ENCODE measurements at regions not wholly inside any gene's neighbourhood (a gene's known extent, or its start where the extent isn't known, plus 50 kb on each side); places are given as distances from the start of the nearest gene placed in this dataset.

DNA sequence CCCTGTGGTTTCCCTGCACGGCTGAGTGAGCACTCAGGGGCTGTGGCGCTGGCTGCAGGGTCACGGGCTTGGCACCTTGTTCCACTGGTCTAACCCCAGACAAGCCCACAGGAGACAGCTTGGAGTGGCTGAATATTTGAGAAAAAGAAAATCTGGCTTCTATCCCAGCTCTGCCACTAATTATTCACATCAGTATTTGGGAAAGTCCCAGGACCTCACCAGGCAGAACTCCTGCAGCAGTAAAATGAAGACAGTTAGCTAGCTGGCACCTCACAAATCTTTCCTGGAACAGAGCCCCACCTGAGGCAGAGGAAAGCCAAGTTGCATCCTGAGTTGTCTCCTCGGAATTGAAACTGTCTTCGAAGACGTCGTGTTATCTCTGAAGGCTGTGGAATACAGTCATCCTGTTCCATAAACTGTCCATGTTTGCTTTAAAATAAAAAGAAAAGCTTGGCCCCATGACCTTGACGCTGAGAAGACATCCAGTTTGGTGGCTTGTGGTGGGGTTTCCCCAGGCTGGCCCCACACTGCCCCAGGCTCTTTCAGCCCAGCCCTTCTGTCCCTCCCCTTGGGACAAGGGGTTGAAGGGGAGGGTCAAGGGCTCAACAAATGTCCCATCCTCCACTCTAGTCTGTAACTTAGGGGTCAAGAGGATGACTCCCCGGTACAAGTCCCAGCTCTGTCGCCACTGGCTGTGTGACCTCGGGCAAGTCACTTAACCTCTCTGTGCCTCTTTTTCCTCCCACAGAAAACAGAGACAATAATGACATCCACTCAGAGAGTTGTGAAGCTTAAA is 93.8 kb upstream of the TMPRSS2 start:
- no peaks in the 10 kb centered on the region for H3K36me3 Mint-ChIP-seq
- no peak for DNase-seq (ENCODE audit: low spot score)

DNA sequence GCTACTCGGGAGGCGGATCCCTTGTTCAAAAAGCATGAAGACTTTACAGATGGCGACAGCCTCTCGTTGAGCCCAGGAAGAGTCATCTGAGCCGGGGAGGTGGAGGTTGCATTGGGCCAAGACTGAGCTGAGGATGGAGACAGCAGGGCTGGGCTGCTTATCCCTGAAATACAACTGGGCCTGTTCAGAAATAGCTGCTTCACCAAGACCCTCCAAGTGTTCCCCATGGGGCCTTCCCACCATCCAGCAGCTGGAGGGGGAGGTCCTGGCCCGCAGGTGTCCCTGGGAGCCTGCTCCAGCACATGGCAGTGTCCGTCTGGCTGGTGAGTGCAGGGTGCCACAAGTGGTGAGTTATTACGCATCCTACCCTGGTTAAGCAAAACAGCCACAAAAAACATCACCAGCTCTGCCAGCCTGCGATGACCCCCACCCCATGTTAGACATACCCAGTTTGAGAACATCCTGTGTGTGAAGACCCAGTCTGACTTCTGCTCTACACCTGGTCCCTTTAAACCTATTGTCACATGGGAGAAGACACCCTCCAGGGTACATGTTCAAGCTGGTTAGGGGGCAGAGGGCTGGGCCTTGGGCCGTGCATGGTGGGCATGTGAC is 93.1 kb upstream of the TMPRSS2 start:
- Histone ChIP-seq H3K9me3 (ENCODE audit: low read depth) (no peaks in the 10 kb centered on the region), H3K4me3 (no peak overlapping the region), H3K9ac (no peak overlapping the region), H3F3A (ENCODE audit: low read depth) (no peaks in the 10 kb centered on the region), H3K79me2 (ENCODE audit: low read depth) (no peaks in the 10 kb centered on the region), H3K4me1 (peaks cover 6% of the 10 kb centered on the region), H4K20me1 (ENCODE audit: low read depth) (no peaks in the 10 kb centered on the region), H3K27me3 (no peaks in the 10 kb centered on the region), H2AFZ (replicated peaks) (no peak overlapping the region), H3K4me2 (no peak overlapping the region), H3K36me3 (no peaks in the 10 kb centered on the region), H3K27ac (no peak overlapping the region)
- H3K36me3 Mint-ChIP-seq = no peaks in the 10 kb centered on the region
- no peak overlapping the region for H3K27ac Mint-ChIP-seq
- no peak overlapping the region for H3K4me3 Mint-ChIP-seq
- no peaks in the 10 kb centered on the region for H3K27me3 Mint-ChIP-seq (ENCODE audit: insufficient read depth, low read depth)
- H3K4me1 Mint-ChIP-seq = peaks cover 6% of the 10 kb centered on the region
- TF ChIP-seq, protein P1, sequence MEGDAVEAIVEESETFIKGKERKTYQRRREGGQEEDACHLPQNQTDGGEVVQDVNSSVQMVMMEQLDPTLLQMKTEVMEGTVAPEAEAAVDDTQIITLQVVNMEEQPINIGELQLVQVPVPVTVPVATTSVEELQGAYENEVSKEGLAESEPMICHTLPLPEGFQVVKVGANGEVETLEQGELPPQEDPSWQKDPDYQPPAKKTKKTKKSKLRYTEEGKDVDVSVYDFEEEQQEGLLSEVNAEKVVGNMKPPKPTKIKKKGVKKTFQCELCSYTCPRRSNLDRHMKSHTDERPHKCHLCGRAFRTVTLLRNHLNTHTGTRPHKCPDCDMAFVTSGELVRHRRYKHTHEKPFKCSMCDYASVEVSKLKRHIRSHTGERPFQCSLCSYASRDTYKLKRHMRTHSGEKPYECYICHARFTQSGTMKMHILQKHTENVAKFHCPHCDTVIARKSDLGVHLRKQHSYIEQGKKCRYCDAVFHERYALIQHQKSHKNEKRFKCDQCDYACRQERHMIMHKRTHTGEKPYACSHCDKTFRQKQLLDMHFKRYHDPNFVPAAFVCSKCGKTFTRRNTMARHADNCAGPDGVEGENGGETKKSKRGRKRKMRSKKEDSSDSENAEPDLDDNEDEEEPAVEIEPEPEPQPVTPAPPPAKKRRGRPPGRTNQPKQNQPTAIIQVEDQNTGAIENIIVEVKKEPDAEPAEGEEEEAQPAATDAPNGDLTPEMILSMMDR (IDR thresholded peaks at IDR 0.05) = no peak
- TF ChIP-seq EZH2phosphoT487 (IDR thresholded peaks at IDR 0.05) (no peak), EZH2 (IDR thresholded peaks at IDR 0.05) (no peak)
- H3K9me3 Mint-ChIP-seq = peaks cover 2% of the 10 kb centered on the region
- no peak for DNase-seq (ENCODE audit: low spot score)

More for the DNA sequence above, 93.8 kb upstream of the TMPRSS2 start:
- H3F3A ChIP-seq (ENCODE audit: low read depth) = no peaks in the 10 kb centered on the region
- H3K27ac ChIP-seq = no peak overlapping the region
- peaks cover 6% of the 10 kb centered on the region for H3K4me1 ChIP-seq
- Mint-ChIP-seq H3K4me1 (peaks cover 6% of the 10 kb centered on the region), H3K9me3 (peaks cover 2% of the 10 kb centered on the region), H3K27me3 (ENCODE audit: insufficient read depth, low read depth) (no peaks in the 10 kb centered on the region), H3K4me3 (no peak overlapping the region), H3K27ac (no peak overlapping the region)
- no peaks in the 10 kb centered on the region for H4K20me1 ChIP-seq (ENCODE audit: low read depth)
- H3K79me2 ChIP-seq (ENCODE audit: low read depth) = no peaks in the 10 kb centered on the region
- no peak overlapping the region for H3K4me3 ChIP-seq
- no peaks in the 10 kb centered on the region for H3K27me3 ChIP-seq
- no peaks in the 10 kb centered on the region for H3K9me3 ChIP-seq (ENCODE audit: low read depth)
- H3K9ac ChIP-seq = no peak overlapping the region
- H3K4me2 ChIP-seq = no peak overlapping the region
- TF ChIP-seq EZH2 (IDR thresholded peaks at IDR 0.05) = no peak
- no peak overlapping the region for H2AFZ ChIP-seq (replicated peaks)
- H3K36me3 ChIP-seq = no peaks in the 10 kb centered on the region

DNA sequence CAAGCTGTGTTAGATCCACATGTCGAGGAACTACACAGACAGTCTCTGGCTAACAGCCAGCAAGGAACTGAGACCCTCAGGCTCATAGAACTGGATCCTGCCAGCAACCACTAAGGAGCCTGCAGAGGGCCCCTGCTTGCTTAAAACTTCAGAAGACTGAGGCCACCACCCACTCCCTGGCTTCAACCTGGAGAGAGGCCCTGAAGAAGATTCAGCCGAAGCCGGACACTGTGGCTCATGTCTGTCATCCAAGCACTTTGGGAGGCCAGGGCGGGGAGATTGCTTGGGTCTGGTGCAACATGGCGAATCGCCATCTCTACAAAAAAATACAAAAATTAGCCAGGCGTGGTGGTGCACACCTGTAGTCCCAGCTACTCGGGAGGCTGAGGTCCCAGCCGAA is 92.6 kb upstream of the TMPRSS2 start:
- Mint-ChIP-seq H3K4me1 (peaks cover 6% of the 10 kb centered on the region), H3K27me3 (ENCODE audit: insufficient read depth, low read depth) (no peaks in the 10 kb centered on the region), H3K9me3 (peaks cover 2% of the 10 kb centered on the region), H3K36me3 (no peaks in the 10 kb centered on the region), H3K27ac (no peak overlapping the region), H3K4me3 (no peak overlapping the region)
- TF ChIP-seq EZH2phosphoT487 (IDR thresholded peaks at IDR 0.05) (no peak), EZH2 (IDR thresholded peaks at IDR 0.05) (no peak)
- TF ChIP-seq, protein P1 (IDR thresholded peaks at IDR 0.05) = no peak
- no peak overlapping the region for H3K4me3 ChIP-seq
- H3K36me3 ChIP-seq = no peaks in the 10 kb centered on the region
- no peaks in the 10 kb centered on the region for H3K79me2 ChIP-seq (ENCODE audit: low read depth)
- H3K4me2 ChIP-seq = no peak overlapping the region
- H3K4me1 ChIP-seq = peaks cover 2% of the 10 kb centered on the region
- no peaks in the 10 kb centered on the region for H3K27me3 ChIP-seq
- no peak for DNase-seq (ENCODE audit: low spot score)
- no peak overlapping the region for H2AFZ ChIP-seq (replicated peaks)
- no peak overlapping the region for H3K27ac ChIP-seq
- no peaks in the 10 kb centered on the region for H3K9me3 ChIP-seq (ENCODE audit: low read depth)
- no peaks in the 10 kb centered on the region for H3F3A ChIP-seq (ENCODE audit: low read depth)
- no peaks in the 10 kb centered on the region for H4K20me1 ChIP-seq (ENCODE audit: low read depth)
- H3K9ac ChIP-seq = no peak overlapping the region

DNA sequence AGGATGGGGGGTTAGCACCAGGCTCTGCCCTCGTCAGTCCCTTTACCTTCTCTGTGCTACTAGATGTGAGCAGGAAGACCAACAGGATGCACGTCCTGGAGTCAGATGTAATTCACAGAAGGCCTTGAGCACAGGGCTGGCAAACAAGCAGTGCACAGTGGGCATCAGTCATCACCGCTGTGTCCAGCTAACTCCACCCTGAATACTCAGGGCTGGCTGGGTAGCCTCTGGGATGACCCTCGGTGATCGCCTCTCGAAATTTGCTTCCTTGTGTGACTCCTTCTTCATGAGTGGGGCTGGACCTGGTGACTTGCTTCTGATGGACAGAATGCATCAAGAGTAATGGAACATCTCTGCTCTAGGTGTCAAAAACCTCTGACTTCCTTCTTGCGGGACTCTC is 92.2 kb upstream of the TMPRSS2 start:
- Histone ChIP-seq H3K27me3 (no peaks in the 10 kb centered on the region), H3K79me2 (ENCODE audit: low read depth) (no peaks in the 10 kb centered on the region), H3K9me3 (ENCODE audit: low read depth) (no peaks in the 10 kb centered on the region), H3K4me3 (no peak overlapping the region), H3F3A (ENCODE audit: low read depth) (no peaks in the 10 kb centered on the region), H2AFZ (replicated peaks) (no peak overlapping the region), H3K36me3 (no peaks in the 10 kb centered on the region), H3K4me1 (no peaks in the 10 kb centered on the region), H3K4me2 (no peak overlapping the region), H3K27ac (no peak overlapping the region), H4K20me1 (ENCODE audit: low read depth) (no peaks in the 10 kb centered on the region), H3K9ac (no peak overlapping the region)
- Mint-ChIP-seq H3K9me3 (peaks cover 2% of the 10 kb centered on the region), H3K36me3 (no peaks in the 10 kb centered on the region), H3K4me3 (no peak overlapping the region), H3K27me3 (ENCODE audit: insufficient read depth, low read depth) (no peaks in the 10 kb centered on the region), H3K4me1 (peaks cover 6% of the 10 kb centered on the region), H3K27ac (no peak overlapping the region)
- no peak for TF ChIP-seq EZH2 (IDR thresholded peaks at IDR 0.05)
- TF ChIP-seq EZH2phosphoT487 (IDR thresholded peaks at IDR 0.05) = no peak
- no peak for DNase-seq (ENCODE audit: low spot score)

Measured in neural progenitor cell (in vitro differentiated cells).